Endodermal cell (in vitro differentiated cells): ENCODE measurements at regions not wholly inside any gene's neighbourhood (a gene's known extent, or its start where the extent isn't known, plus 50 kb on each side); places are given as distances from the start of the nearest gene placed in this dataset.

Source experiments
- DNase-seq: peaks from one replicate; pipeline ENCODE4 v3.0.0-alpha.2; 2017
- H3K27ac ChIP-seq: 2 replicates; pipeline ENCODE4 v1.5.1; 2013; ENCODE audit warnings: mild to moderate bottlenecking, low read depth, low read length, moderate library complexity
- H3K27me3 ChIP-seq: 2 replicates; pipeline ENCODE4 v1.6.1; 2013; ENCODE audit warnings: mild to moderate bottlenecking, low read length, moderate library complexity; ENCODE audit not compliant: insufficient read depth, control insufficient read depth, poor library complexity, severe bottlenecking
- H3K36me3 ChIP-seq: 2 replicates; pipeline ENCODE4 v1.7.0; 2013; ENCODE audit warnings: mild to moderate bottlenecking, low read length, moderate library complexity; ENCODE audit not compliant: control insufficient read depth, insufficient read depth
- H3K4me1 ChIP-seq: one replicate; pipeline ENCODE4 v1.7.0; 2013; ENCODE audit warnings: low read length; ENCODE audit not compliant: control insufficient read depth, insufficient read depth
- H3K4me3 ChIP-seq: 2 replicates; pipeline ENCODE4 v1.5.1; 2013; ENCODE audit warnings: mild to moderate bottlenecking, low read length, moderate library complexity
- H3K9ac ChIP-seq: 2 replicates; pipeline ENCODE4 v1.6.1; 2013; ENCODE audit warnings: mild to moderate bottlenecking, low read length, moderate library complexity; ENCODE audit not compliant: poor library complexity, severe bottlenecking; ENCODE audit errors: extremely low read depth
- H3K9me3 ChIP-seq: 2 replicates; pipeline ENCODE4 v1.6.1; 2013; ENCODE audit warnings: mild to moderate bottlenecking, low read length, moderate library complexity; ENCODE audit not compliant: control insufficient read depth
- H3K27ac Mint-ChIP-seq: 2 replicates; pipeline ENCODE4 v1.8.0; 2020; ENCODE audit warnings: mixed read lengths
- H3K27me3 Mint-ChIP-seq: 2 replicates; pipeline ENCODE4 v1.8.0; 2021; ENCODE audit warnings: mild to moderate bottlenecking, mixed read lengths; ENCODE audit not compliant: insufficient read depth
- H3K36me3 Mint-ChIP-seq: 2 replicates; pipeline ENCODE4 v1.8.0; 2020; ENCODE audit warnings: low read depth, mixed read lengths
- H3K4me1 Mint-ChIP-seq: 2 replicates; pipeline ENCODE4 v1.8.0; 2020; ENCODE audit warnings: mixed read lengths
- H3K4me3 Mint-ChIP-seq: 2 replicates; pipeline ENCODE4 v1.8.0; 2020; ENCODE audit warnings: mild to moderate bottlenecking, moderate library complexity, mixed read lengths
- H3K9me3 Mint-ChIP-seq: 2 replicates; pipeline ENCODE4 v1.8.0; 2020; ENCODE audit warnings: mild to moderate bottlenecking, mixed read lengths
- CTCF ChIP-seq: fragments of 200-600 bp; sonication (generic); conservative IDR thresholded peaks from 2 replicates; pipeline ENCODE4 v1.5.0; 2021; ENCODE audit warnings: antibody characterized with exemption, mild to moderate bottlenecking
- WGBS, 2 experiments: methylation state at CpG; one replicate each; pipeline versions ENCODE4 v1.1.5 to v1.1.7; 2013; ENCODE audit warnings: missing lambda C conversion rate in 2 of 2, mixed read lengths in 1 of 2; ENCODE audit not compliant: insufficient coverage in 1 of 2, insufficient read length in 1 of 2; 5-methylcytosine and 5-hydroxymethylcytosine counted together

- no peaks in the 10 kb centered on the region for H3K36me3 Mint-ChIP-seq
- TF ChIP-seq CTCF = no peak
- no peak overlapping the region for H3K27ac ChIP-seq
- no peak overlapping the region for H3K4me3 Mint-ChIP-seq
- H3K9me3 Mint-ChIP-seq = peaks cover 6% of the 10 kb centered on the region
- no peaks in the 10 kb centered on the region for H3K9me3 ChIP-seq
- no peak overlapping the region for H3K4me3 ChIP-seq
- no peaks in the 10 kb centered on the region for H3K4me1 Mint-ChIP-seq
- no peaks in the 10 kb centered on the region for H3K27me3 Mint-ChIP-seq
- H3K36me3 ChIP-seq = no peaks in the 10 kb centered on the region
- DNase-seq = no peak
- no peaks in the 10 kb centered on the region for H3K27me3 ChIP-seq
- no peak overlapping the region for H3K27ac Mint-ChIP-seq
- H3K9ac ChIP-seq = no peak overlapping the region
- H3K4me1 ChIP-seq = no peaks in the 10 kb centered on the region
These were observed 325.2 kb downstream of the CYP26B1 start for GRCh38 chr2:71822463-71822862.

- Mint-ChIP-seq H3K36me3 (no peaks in the 10 kb centered on the region), H3K27ac (no peak overlapping the region), H3K27me3 (no peaks in the 10 kb centered on the region), H3K4me3 (no peak overlapping the region), H3K4me1 (no peaks in the 10 kb centered on the region), H3K9me3 (peaks cover 6% of the 10 kb centered on the region)
- no peaks in the 10 kb centered on the region for H3K9me3 ChIP-seq
- DNase-seq = no peak
- no peaks in the 10 kb centered on the region for H3K36me3 ChIP-seq
- H3K27ac ChIP-seq = no peak overlapping the region
- H3K4me3 ChIP-seq = no peak overlapping the region
- no peaks in the 10 kb centered on the region for H3K4me1 ChIP-seq
- H3K27me3 ChIP-seq = no peaks in the 10 kb centered on the region
- no peak overlapping the region for H3K9ac ChIP-seq
- TF ChIP-seq CTCF = no peak
These were observed 325.8 kb downstream of the CYP26B1 start for GRCh38 chr2:71821856-71822255.

- peaks cover 5% of the 10 kb centered on the region for H3K27me3 Mint-ChIP-seq
- no peak for TF ChIP-seq CTCF
These were observed 330.8 kb downstream of the CYP26B1 start for GRCh38 chr2:71816815-71817214.

More at GRCh38 chr2:71816815-71817214, 330.8 kb downstream of the CYP26B1 start:
- H3K9ac ChIP-seq = no peak overlapping the region
- H3K27me3 ChIP-seq = no peaks in the 10 kb centered on the region
- no peak overlapping the region for H3K4me3 ChIP-seq
- H3K4me1 Mint-ChIP-seq = no peaks in the 10 kb centered on the region
- no peak overlapping the region for H3K27ac ChIP-seq
- no peaks in the 10 kb centered on the region for H3K36me3 Mint-ChIP-seq
- no peaks in the 10 kb centered on the region for H3K9me3 ChIP-seq
- WGBS, 2 experiments = 93 to 100% methylated on average over 4 of the region's 4 CpGs
- no peak for DNase-seq
- H3K4me1 ChIP-seq = no peaks in the 10 kb centered on the region
- no peaks in the 10 kb centered on the region for H3K9me3 Mint-ChIP-seq
- no peak overlapping the region for H3K27ac Mint-ChIP-seq
- no peak overlapping the region for H3K4me3 Mint-ChIP-seq
- no peaks in the 10 kb centered on the region for H3K36me3 ChIP-seq
